RWPE1 (cell line): ENCODE measurements at regions not wholly inside any gene's neighbourhood (a gene's known extent, or its start where the extent isn't known, plus 50 kb on each side); places are given as distances from the start of the nearest gene placed in this dataset.

ENCODE experiments used
- CTCF ChIA-PET: fragments of 350-600 bp; sonication (Branson Sonifier 250); formaldehyde crosslinking; extraction: SDS; loops from one replicate; lab custom pipeline; 2021; lab: Yijun Ruan, JAX
- POLR2A ChIA-PET: fragments of 400-600 bp; formaldehyde crosslinking; extraction: SDS; loops from one replicate; lab custom pipeline; 2020; ENCODE audit warnings: antibody characterized with exemption; ENCODE audit not compliant: low non-redundant PET; lab: Yijun Ruan, JAX
- DNase-seq: peaks from one replicate; pipeline ENCODE4 v3.0.0; 2012; ENCODE audit warnings: low spot score
- H3K27ac ChIP-seq: fragments of 450-650 bp; 2 replicates; pipeline ENCODE4 v1.5.1; 2017
- CTCF ChIP-seq: fragments of 450-650 bp; conservative IDR thresholded peaks from 2 replicates; pipeline ENCODE4 v1.5.1; 2017; ENCODE audit warnings: low read depth, mild to moderate bottlenecking

- ChIA-PET POLR2A (no interaction called here), CTCF (no interaction called here)
- no peak overlapping the region for H3K27ac ChIP-seq
- no peak for DNase-seq
- TF ChIP-seq CTCF = no peak
Observed at GRCh38 chr9:1335174-1335573, 285.0 kb downstream of the DMRT2 start.

- peak; percentile 42 for DNase-seq
- CTCF ChIA-PET = interaction anchor here (0.5 kb wide), 1 partner anchor 207 kb away, joined by 3 read pairs; no protein-coding TSS in a partner anchor
- no peak for TF ChIP-seq CTCF
- no peak overlapping the region for H3K27ac ChIP-seq
- POLR2A ChIA-PET = no interaction called here
Observed at GRCh38 chr9:1337169-1337568, 287.0 kb downstream of the DMRT2 start.

GRCh38 chr9:1340390-1340789 is 290.2 kb downstream of the DMRT2 start:
- TF ChIP-seq CTCF = no peak
- no peak for DNase-seq
- H3K27ac ChIP-seq = no peak overlapping the region
- ChIA-PET CTCF (no interaction called here), POLR2A (no interaction called here)

- TF ChIP-seq CTCF = no peak
- no peak for DNase-seq
- H3K27ac ChIP-seq = no peak overlapping the region
- POLR2A ChIA-PET = no interaction called here
- CTCF ChIA-PET = no interaction called here
Observed at GRCh38 chr9:1353291-1353690, 303.1 kb downstream of the DMRT2 start.

GRCh38 chr9:1354086-1354485 is 303.9 kb downstream of the DMRT2 start:
- H3K27ac ChIP-seq = no peak overlapping the region
- ChIA-PET CTCF (no interaction called here), POLR2A (no interaction called here)
- no peak for TF ChIP-seq CTCF
- no peak for DNase-seq

GRCh38 chr9:1354606-1355005 is 304.4 kb downstream of the DMRT2 start:
- DNase-seq = no peak
- no peak overlapping the region for H3K27ac ChIP-seq
- ChIA-PET CTCF (no interaction called here), POLR2A (no interaction called here)
- no peak for TF ChIP-seq CTCF

- DNase-seq = no peak
- TF ChIP-seq CTCF = no peak
- CTCF ChIA-PET = no interaction called here
- H3K27ac ChIP-seq = no peak overlapping the region
- POLR2A ChIA-PET = no interaction called here
Observed at GRCh38 chr9:1355656-1356055, 305.5 kb downstream of the DMRT2 start.
